ENCODE measurements at regions not wholly inside any gene's neighbourhood (a gene's known extent, or its start where the extent isn't known, plus 50 kb on each side); places are given as distances from the start of the nearest gene placed in this dataset.
A peak's percentile ranks its signal among the peaks of the same experiment; 100 is the strongest.

GRCh38 chr6:164905311-164905710, 404.1 kb downstream of the C6orf118 start:
- no peak overlapping the region for H3K27ac ChIP-seq
- no peaks in the 10 kb centered on the region for H4K20me1 ChIP-seq (ENCODE audit: insufficient read depth)
- no peak overlapping the region for H3K9ac ChIP-seq
- H3K36me3 ChIP-seq (ENCODE audit: insufficient read depth) = no peaks in the 10 kb centered on the region
- no peak overlapping the region for H3K4me3 ChIP-seq (IDR thresholded peaks at IDR 0.05; ENCODE audit: insufficient read depth, low read depth, low read length)
- H3K27me3 ChIP-seq (ENCODE audit: insufficient read depth, low read depth) = no peaks in the 10 kb centered on the region
- no peak for TF ChIP-seq CTCF (conservative IDR thresholded peaks at IDR 0.05; ENCODE audit: low read depth, low read length)
- no peaks in the 10 kb centered on the region for H3K79me2 ChIP-seq (ENCODE audit: insufficient read depth, low read depth)
- no peak overlapping the region for H2AFZ ChIP-seq (ENCODE audit: low read depth)
- no peaks in the 10 kb centered on the region for H3K4me1 ChIP-seq (ENCODE audit: low read depth, poor library complexity, severe bottlenecking)
- H3K4me2 ChIP-seq = no peak overlapping the region

- H3K9ac ChIP-seq = no peak overlapping the region
- no peaks in the 10 kb centered on the region for H3K4me1 ChIP-seq (ENCODE audit: low read depth, poor library complexity, severe bottlenecking)
- no peak overlapping the region for H2AFZ ChIP-seq (ENCODE audit: low read depth)
- no peaks in the 10 kb centered on the region for H4K20me1 ChIP-seq (ENCODE audit: insufficient read depth)
- H3K4me3 ChIP-seq (IDR thresholded peaks at IDR 0.05; ENCODE audit: insufficient read depth, low read depth, low read length) = no peak overlapping the region
- no peak overlapping the region for H3K4me2 ChIP-seq
- H3K27me3 ChIP-seq (ENCODE audit: insufficient read depth, low read depth) = no peaks in the 10 kb centered on the region
- H3K36me3 ChIP-seq (ENCODE audit: insufficient read depth) = no peaks in the 10 kb centered on the region
- no peaks in the 10 kb centered on the region for H3K79me2 ChIP-seq (ENCODE audit: insufficient read depth, low read depth)
- no peak overlapping the region for H3K27ac ChIP-seq
- TF ChIP-seq CTCF (conservative IDR thresholded peaks at IDR 0.05; ENCODE audit: low read depth, low read length) = no peak
Observed at GRCh38 chr6:164898412-164898811, 411.0 kb downstream of the C6orf118 start.

- no peaks in the 10 kb centered on the region for H3K79me2 ChIP-seq (ENCODE audit: insufficient read depth, low read depth)
- no peak overlapping the region for H3K4me2 ChIP-seq
- H3K4me1 ChIP-seq (ENCODE audit: low read depth, poor library complexity, severe bottlenecking) = no peaks in the 10 kb centered on the region
- 0 out of 2 replicates have a peak, but pooled peaks have one; percentile 19 for TF ChIP-seq CTCF (conservative IDR thresholded peaks at IDR 0.05; ENCODE audit: low read depth, low read length)
- H3K9ac ChIP-seq = no peak overlapping the region
- no peak overlapping the region for H3K4me3 ChIP-seq (IDR thresholded peaks at IDR 0.05; ENCODE audit: insufficient read depth, low read depth, low read length)
- no peaks in the 10 kb centered on the region for H3K27me3 ChIP-seq (ENCODE audit: insufficient read depth, low read depth)
- no peaks in the 10 kb centered on the region for H3K36me3 ChIP-seq (ENCODE audit: insufficient read depth)
- no peak overlapping the region for H3K27ac ChIP-seq
- H4K20me1 ChIP-seq (ENCODE audit: insufficient read depth) = no peaks in the 10 kb centered on the region
- H2AFZ ChIP-seq (ENCODE audit: low read depth) = no peak overlapping the region
Observed at GRCh38 chr6:164897523-164898235, 411.7 kb downstream of the C6orf118 start.

- Histone ChIP-seq H4K20me1 (ENCODE audit: insufficient read depth) (no peaks in the 10 kb centered on the region), H3K79me2 (ENCODE audit: insufficient read depth, low read depth) (no peaks in the 10 kb centered on the region), H3K4me3 (IDR thresholded peaks at IDR 0.05; ENCODE audit: insufficient read depth, low read depth, low read length) (no peak overlapping the region), H3K27me3 (ENCODE audit: insufficient read depth, low read depth) (no peaks in the 10 kb centered on the region), H3K27ac (no peak overlapping the region), H3K36me3 (ENCODE audit: insufficient read depth) (no peaks in the 10 kb centered on the region), H3K4me1 (ENCODE audit: low read depth, poor library complexity, severe bottlenecking) (no peaks in the 10 kb centered on the region), H2AFZ (ENCODE audit: low read depth) (no peak overlapping the region), H3K9ac (no peak overlapping the region), H3K4me2 (no peak overlapping the region)
- TF ChIP-seq CTCF (conservative IDR thresholded peaks at IDR 0.05; ENCODE audit: low read depth, low read length) = no peak
Observed at GRCh38 chr6:164889980-164890379, 419.4 kb downstream of the C6orf118 start.
